ENCODE measurements at regions not wholly inside any gene's neighbourhood (a gene's known extent, or its start where the extent isn't known, plus 50 kb on each side); places are given as distances from the start of the nearest gene placed in this dataset.

DNA sequence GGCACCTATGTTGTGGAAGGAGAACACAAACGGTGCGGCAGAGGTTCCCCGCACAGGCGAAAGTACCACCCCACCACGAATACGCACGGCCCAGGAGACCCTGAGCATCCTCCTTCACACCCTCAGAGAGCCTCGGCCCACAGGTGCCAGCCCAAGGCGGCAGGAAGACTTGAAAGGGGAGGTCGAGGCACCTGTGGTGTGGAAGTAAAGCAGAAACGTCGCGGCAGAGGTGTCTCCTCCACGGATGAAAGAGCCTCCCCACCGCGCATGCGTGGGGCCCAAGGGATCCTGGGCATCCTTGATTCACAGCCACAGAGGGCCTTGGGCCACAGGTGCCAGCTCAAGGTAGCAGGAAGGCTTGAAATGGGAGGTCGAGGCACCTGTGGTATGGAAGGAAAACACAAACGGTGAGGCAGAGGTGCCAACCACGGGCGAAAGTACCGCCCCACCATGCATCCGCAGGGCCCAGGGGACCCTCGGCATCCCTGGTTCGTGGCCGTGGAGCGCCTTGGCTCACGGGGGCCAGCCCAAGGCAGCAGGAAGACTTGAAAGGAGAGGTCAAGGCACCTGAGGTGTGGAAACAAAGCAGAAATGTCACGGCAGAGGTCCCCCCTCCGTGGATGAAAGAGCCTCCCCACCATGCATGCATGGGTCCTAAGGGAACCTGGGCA lies 380.1 kb downstream of the ALG10 start:
- H3K27ac Mint-ChIP-seq, result no peak overlapping the region
- H3K4me3 Mint-ChIP-seq, result no peak overlapping the region
- no peaks in the 10 kb centered on the region for H3K4me1 Mint-ChIP-seq
- no peaks in the 10 kb centered on the region for H3K36me3 Mint-ChIP-seq (ENCODE audit: low read depth)
- peaks cover 11% of the 10 kb centered on the region for H3K9me3 Mint-ChIP-seq
- no peaks in the 10 kb centered on the region for H3K27me3 Mint-ChIP-seq (ENCODE audit: low read depth)
- TF ChIP-seq, protein P1, sequence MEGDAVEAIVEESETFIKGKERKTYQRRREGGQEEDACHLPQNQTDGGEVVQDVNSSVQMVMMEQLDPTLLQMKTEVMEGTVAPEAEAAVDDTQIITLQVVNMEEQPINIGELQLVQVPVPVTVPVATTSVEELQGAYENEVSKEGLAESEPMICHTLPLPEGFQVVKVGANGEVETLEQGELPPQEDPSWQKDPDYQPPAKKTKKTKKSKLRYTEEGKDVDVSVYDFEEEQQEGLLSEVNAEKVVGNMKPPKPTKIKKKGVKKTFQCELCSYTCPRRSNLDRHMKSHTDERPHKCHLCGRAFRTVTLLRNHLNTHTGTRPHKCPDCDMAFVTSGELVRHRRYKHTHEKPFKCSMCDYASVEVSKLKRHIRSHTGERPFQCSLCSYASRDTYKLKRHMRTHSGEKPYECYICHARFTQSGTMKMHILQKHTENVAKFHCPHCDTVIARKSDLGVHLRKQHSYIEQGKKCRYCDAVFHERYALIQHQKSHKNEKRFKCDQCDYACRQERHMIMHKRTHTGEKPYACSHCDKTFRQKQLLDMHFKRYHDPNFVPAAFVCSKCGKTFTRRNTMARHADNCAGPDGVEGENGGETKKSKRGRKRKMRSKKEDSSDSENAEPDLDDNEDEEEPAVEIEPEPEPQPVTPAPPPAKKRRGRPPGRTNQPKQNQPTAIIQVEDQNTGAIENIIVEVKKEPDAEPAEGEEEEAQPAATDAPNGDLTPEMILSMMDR (IDR thresholded peaks at IDR 0.05; ENCODE audit: unreplicated experiment in 3 of 3), result no peak

DNA sequence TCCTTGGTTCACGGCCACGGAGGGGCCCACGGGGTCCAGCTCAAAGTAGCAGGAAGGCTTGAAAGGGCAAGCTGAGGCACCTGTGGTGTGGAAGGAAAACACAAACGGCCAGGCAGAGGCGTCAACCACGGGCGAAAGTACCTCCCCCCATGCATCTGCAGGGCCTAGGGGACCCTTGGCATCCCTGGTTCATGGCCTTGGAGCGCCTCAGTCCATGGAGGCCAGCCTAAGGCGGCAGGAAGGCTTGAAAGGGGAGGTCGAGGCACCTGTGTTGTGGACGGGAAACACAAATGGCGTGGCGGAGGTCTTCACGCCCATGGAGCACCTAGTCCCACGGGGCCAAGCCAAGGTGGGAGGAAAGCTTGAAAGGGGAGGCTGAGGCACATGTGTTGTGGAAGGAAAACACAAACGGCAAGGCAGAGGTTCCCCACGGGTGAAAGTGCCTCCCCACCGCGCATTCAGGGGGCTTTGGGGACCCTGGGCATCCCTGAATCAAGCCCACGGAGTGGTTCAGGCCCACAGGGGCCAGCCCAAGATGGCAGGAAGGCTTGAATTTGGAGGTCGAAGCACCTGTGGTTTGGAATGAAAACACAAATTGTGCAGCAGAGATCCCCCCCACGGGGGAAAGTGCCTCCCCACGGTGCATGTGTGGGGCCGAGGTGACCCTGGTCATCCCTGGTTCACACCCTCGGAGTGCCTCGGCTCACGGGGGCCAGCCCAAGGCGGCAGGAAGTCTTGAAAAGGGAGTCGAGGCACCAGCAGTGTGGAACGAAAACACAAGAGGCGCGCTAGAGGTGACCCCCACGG lies 380.8 kb downstream of the ALG10 start:
- H3K27me3 Mint-ChIP-seq (ENCODE audit: low read depth), result no peaks in the 10 kb centered on the region
- H3K36me3 Mint-ChIP-seq (ENCODE audit: low read depth), result no peaks in the 10 kb centered on the region
- no peak overlapping the region for H3K4me3 Mint-ChIP-seq
- H3K27ac Mint-ChIP-seq, result no peak overlapping the region
- no peaks in the 10 kb centered on the region for H3K4me1 Mint-ChIP-seq
- peaks cover 18% of the 10 kb centered on the region for H3K9me3 Mint-ChIP-seq
- TF ChIP-seq, protein P1 (IDR thresholded peaks at IDR 0.05; ENCODE audit: unreplicated experiment in 3 of 3), result no peak

DNA sequence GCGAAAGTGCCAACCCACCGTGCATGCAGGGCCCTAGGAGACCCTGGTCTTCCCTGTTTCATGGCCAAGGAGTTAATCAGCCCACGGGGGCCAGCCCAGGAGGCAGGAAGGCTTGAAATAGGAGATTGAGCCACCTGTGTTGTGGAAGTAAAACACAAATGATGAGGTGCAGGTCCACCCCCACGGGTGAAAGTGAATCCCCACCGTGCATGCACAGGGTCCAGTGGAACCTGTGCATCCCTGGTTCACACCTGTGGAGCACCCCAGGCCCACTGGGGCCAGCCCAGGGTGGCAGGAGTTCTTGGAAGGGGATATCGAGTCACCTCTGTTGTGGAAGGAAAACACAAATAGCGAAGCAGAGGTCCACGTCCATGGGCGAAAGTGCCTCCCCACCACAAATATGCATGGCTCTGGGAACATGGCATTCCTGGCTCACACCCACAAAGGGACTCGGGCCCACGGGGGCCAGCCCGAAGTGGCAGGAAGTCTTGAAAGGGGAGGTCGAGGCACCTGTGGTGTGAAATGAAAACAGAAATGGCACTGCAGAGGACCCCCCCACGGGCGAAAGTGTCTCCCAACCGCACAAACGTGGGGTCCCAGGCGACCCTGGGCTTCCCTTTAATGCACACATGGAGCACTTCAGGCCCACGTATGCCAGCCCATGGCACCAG lies 381.5 kb downstream of the ALG10 start:
- H3K27me3 Mint-ChIP-seq (ENCODE audit: low read depth), result no peaks in the 10 kb centered on the region
- no peak overlapping the region for H3K27ac Mint-ChIP-seq
- H3K4me1 Mint-ChIP-seq, result no peaks in the 10 kb centered on the region
- H3K36me3 Mint-ChIP-seq (ENCODE audit: low read depth), result no peaks in the 10 kb centered on the region
- peaks cover 21% of the 10 kb centered on the region for H3K9me3 Mint-ChIP-seq
- TF ChIP-seq, protein P1 (IDR thresholded peaks at IDR 0.05; ENCODE audit: unreplicated experiment in 3 of 3), result no peak
- H3K4me3 Mint-ChIP-seq, result no peak overlapping the region

DNA sequence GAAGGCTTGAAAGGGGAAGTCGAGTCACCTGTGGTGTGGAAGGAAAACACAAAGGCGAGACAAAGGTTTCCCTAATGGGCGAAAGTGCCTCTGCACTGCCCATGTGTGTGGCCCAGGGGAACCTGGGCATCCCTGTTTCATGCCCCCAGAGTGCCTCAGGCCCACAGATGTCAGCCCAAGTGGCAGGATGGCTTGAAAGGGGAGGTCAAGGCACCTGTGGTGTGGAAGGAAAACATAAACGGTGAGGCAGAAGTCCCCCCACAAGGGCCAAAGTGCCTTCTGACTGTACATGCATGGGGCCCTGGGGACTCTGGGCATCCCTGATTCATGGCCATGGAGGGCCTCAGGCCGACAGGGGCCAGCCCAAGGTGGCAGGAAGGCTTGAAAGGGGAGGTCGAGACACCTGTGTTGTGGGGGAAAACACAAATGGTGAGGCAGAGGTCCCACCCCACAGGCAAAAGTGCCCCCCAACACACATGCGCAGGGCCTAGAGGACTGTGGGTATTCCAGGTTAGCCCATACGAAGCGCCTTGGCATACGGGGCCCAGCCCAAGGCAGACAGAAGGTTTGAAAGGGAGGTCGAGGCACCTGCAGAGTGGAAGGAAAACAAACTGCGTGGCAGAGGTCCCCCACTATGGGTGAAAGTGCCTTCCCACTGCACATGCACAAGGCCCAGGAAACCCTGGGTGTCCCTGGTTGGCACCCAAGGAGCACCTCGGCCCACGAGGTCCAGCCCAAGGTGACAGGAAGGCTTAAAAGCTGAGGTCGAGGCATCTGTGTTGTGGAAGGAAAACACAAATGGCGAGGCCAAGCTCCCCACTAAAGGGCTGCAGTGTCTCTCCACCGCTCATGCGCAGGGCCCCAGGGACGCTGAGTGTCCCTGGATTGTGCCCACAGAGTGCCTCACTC lies 382.3 kb downstream of the ALG10 start:
- H3K27ac Mint-ChIP-seq, result no peak overlapping the region
- H3K9me3 Mint-ChIP-seq, result peaks cover 27% of the 10 kb centered on the region
- H3K27me3 Mint-ChIP-seq (ENCODE audit: low read depth), result no peaks in the 10 kb centered on the region
- H3K4me3 Mint-ChIP-seq, result no peak overlapping the region
- H3K4me1 Mint-ChIP-seq, result no peaks in the 10 kb centered on the region
- no peaks in the 10 kb centered on the region for H3K36me3 Mint-ChIP-seq (ENCODE audit: low read depth)
- TF ChIP-seq, protein P1 (IDR thresholded peaks at IDR 0.05; ENCODE audit: unreplicated experiment in 3 of 3), result no peak

DNA sequence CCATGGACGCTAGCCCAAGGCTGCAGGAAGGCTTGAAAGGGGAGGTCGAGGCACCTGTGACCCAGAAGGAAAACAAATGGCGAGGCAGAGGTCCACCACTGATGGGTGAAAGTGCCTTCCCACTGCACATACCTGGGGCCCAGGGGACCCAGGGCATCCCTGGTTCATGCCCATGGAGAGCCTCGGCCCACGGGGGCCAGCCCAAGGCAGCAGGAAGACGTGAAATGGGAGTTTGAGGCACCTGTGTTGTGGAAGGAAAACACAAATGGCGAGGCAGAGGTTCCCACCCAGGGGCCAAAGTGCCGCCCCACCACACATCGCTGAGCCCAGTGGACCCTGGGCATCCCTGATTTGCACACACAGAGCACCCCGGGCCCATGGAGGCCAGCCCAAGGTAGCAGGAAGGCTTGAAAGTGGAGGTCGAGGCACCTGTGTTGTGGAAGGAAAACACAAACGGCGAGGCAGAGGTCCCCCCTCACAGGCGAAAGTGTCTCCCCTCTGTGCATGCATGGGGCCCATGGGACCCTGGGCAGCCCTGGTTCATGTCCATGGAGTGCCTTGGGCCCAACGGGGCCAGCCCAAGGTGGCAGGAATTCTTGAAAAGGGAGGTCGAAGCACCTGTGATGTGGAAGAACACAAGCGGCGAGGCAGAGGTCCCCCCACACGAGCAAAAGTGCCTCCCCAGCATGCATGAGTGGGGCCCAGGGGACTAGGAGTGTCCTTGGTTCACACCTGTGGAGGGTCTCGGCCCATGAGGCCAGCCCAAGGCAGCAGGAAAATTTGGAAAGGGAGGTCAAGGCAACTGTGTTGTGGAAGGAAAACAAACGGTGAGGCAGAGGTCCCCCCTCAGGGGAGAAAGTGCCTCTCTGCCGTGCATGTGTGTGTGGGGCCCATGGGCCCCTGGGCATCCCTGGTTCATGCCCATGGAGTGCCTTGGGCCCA lies 383.3 kb downstream of the ALG10 start:
- H3K9me3 Mint-ChIP-seq, result peaks cover 35% of the 10 kb centered on the region
- no peaks in the 10 kb centered on the region for H3K4me1 Mint-ChIP-seq
- H3K27ac Mint-ChIP-seq, result no peak overlapping the region
- H3K27me3 Mint-ChIP-seq (ENCODE audit: low read depth), result no peaks in the 10 kb centered on the region
- TF ChIP-seq, protein P1 (IDR thresholded peaks at IDR 0.05; ENCODE audit: unreplicated experiment in 3 of 3), result no peak
- H3K36me3 Mint-ChIP-seq (ENCODE audit: low read depth), result no peaks in the 10 kb centered on the region
- H3K4me3 Mint-ChIP-seq, result no peak overlapping the region

All from nephron (organoid).